ENCODE measurements at regions not wholly inside any gene's neighbourhood (a gene's known extent, or its start where the extent isn't known, plus 50 kb on each side); places are given as distances from the start of the nearest gene placed in this dataset.

DNA sequence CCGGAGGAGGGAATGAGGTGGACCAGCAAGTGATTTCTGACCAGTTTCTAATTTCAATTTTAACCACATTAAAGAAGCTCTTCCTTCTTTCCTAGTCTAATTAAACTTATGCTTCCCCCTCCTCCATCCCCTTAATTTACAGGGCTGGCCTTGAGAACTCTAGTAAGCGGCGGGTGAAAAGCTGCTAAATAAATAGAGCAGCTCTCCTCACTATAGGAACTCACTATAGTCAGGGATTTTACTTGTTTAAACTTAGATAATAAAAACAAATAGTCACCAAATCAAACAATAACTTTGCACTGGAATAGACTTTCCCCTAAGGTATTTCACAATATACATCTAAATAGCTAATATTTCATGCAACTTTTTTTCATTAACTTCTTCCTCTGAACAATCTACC, 1838.2 kb upstream of the PRR20A start:
- no peak overlapping the region for H3K4me3 Mint-ChIP-seq (ENCODE audit: unreplicated experiment)
- no peaks in the 10 kb centered on the region for H3K4me1 Mint-ChIP-seq (ENCODE audit: unreplicated experiment)
- H3K36me3 Mint-ChIP-seq (ENCODE audit: low read depth, unreplicated experiment): no peaks in the 10 kb centered on the region
- no peak for DNase-seq (ENCODE audit: low spot score)
- TF ChIP-seq, protein P1, sequence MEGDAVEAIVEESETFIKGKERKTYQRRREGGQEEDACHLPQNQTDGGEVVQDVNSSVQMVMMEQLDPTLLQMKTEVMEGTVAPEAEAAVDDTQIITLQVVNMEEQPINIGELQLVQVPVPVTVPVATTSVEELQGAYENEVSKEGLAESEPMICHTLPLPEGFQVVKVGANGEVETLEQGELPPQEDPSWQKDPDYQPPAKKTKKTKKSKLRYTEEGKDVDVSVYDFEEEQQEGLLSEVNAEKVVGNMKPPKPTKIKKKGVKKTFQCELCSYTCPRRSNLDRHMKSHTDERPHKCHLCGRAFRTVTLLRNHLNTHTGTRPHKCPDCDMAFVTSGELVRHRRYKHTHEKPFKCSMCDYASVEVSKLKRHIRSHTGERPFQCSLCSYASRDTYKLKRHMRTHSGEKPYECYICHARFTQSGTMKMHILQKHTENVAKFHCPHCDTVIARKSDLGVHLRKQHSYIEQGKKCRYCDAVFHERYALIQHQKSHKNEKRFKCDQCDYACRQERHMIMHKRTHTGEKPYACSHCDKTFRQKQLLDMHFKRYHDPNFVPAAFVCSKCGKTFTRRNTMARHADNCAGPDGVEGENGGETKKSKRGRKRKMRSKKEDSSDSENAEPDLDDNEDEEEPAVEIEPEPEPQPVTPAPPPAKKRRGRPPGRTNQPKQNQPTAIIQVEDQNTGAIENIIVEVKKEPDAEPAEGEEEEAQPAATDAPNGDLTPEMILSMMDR (IDR thresholded peaks at IDR 0.05; ENCODE audit: unreplicated experiment): no peak
- no peak overlapping the region for H3K27ac Mint-ChIP-seq (ENCODE audit: unreplicated experiment)
- H3K9me3 Mint-ChIP-seq (ENCODE audit: unreplicated experiment): no peaks in the 10 kb centered on the region
- H3K27me3 Mint-ChIP-seq (ENCODE audit: unreplicated experiment): no peaks in the 10 kb centered on the region

- TF ChIP-seq, protein P1 (IDR thresholded peaks at IDR 0.05; ENCODE audit: unreplicated experiment): no peak
- H3K9me3 Mint-ChIP-seq (ENCODE audit: unreplicated experiment): no peaks in the 10 kb centered on the region
- no peaks in the 10 kb centered on the region for H3K27me3 Mint-ChIP-seq (ENCODE audit: unreplicated experiment)
- DNase-seq (ENCODE audit: low spot score): no peak
- H3K4me1 Mint-ChIP-seq (ENCODE audit: unreplicated experiment): no peaks in the 10 kb centered on the region
- no peaks in the 10 kb centered on the region for H3K36me3 Mint-ChIP-seq (ENCODE audit: low read depth, unreplicated experiment)
- H3K27ac Mint-ChIP-seq (ENCODE audit: unreplicated experiment): no peak overlapping the region
- H3K4me3 Mint-ChIP-seq (ENCODE audit: unreplicated experiment): no peak overlapping the region
Measured at GRCh38 chr13:55307909-55308308, 1832.8 kb upstream of the PRR20A start.

GRCh38 chr13:55341891-55342290, 1798.8 kb upstream of the PRR20A start:
- H3K27ac Mint-ChIP-seq (ENCODE audit: unreplicated experiment): no peak overlapping the region
- no peaks in the 10 kb centered on the region for H3K27me3 Mint-ChIP-seq (ENCODE audit: unreplicated experiment)
- H3K4me1 Mint-ChIP-seq (ENCODE audit: unreplicated experiment): no peaks in the 10 kb centered on the region
- H3K9me3 Mint-ChIP-seq (ENCODE audit: unreplicated experiment): no peaks in the 10 kb centered on the region
- DNase-seq (ENCODE audit: low spot score): no peak
- TF ChIP-seq, protein P1 (IDR thresholded peaks at IDR 0.05; ENCODE audit: unreplicated experiment): no peak
- H3K4me3 Mint-ChIP-seq (ENCODE audit: unreplicated experiment): no peak overlapping the region
- no peaks in the 10 kb centered on the region for H3K36me3 Mint-ChIP-seq (ENCODE audit: low read depth, unreplicated experiment)

GRCh38 chr13:55345224-55345623, 1795.5 kb upstream of the PRR20A start:
- H3K36me3 Mint-ChIP-seq (ENCODE audit: low read depth, unreplicated experiment): no peaks in the 10 kb centered on the region
- no peaks in the 10 kb centered on the region for H3K9me3 Mint-ChIP-seq (ENCODE audit: unreplicated experiment)

GRCh38 chr13:55347528-55347927, 1793.2 kb upstream of the PRR20A start:
- Mint-ChIP-seq H3K27ac (ENCODE audit: unreplicated experiment) (no peak overlapping the region), H3K36me3 (ENCODE audit: low read depth, unreplicated experiment) (no peaks in the 10 kb centered on the region), H3K4me3 (ENCODE audit: unreplicated experiment) (no peak overlapping the region), H3K4me1 (ENCODE audit: unreplicated experiment) (no peaks in the 10 kb centered on the region), H3K27me3 (ENCODE audit: unreplicated experiment) (no peaks in the 10 kb centered on the region), H3K9me3 (ENCODE audit: unreplicated experiment) (no peaks in the 10 kb centered on the region)
- TF ChIP-seq, protein P1 (IDR thresholded peaks at IDR 0.05; ENCODE audit: unreplicated experiment): no peak
- DNase-seq (ENCODE audit: low spot score): no peak

More at GRCh38 chr13:55345224-55345623, 1795.5 kb upstream of the PRR20A start:
- no peak for DNase-seq (ENCODE audit: low spot score)
- no peak overlapping the region for H3K4me3 Mint-ChIP-seq (ENCODE audit: unreplicated experiment)
- TF ChIP-seq, protein P1 (IDR thresholded peaks at IDR 0.05; ENCODE audit: unreplicated experiment): no peak
- no peaks in the 10 kb centered on the region for H3K4me1 Mint-ChIP-seq (ENCODE audit: unreplicated experiment)
- no peak overlapping the region for H3K27ac Mint-ChIP-seq (ENCODE audit: unreplicated experiment)
- H3K27me3 Mint-ChIP-seq (ENCODE audit: unreplicated experiment): no peaks in the 10 kb centered on the region
